Activated CD4-positive, alpha-beta T cell treated with anti-CD3 and anti-CD28 coated beads, Interleukin-2, amount 50 U/mL, for 48 hours (primary cell): ENCODE measurements at regions not wholly inside any gene's neighbourhood (a gene's known extent, or its start where the extent isn't known, plus 50 kb on each side); places are given as distances from the start of the nearest gene placed in this dataset.

ENCODE experiments used
- DNase-seq, 2 experiments: peaks; one replicate each; pipeline ENCODE4 v3.0.0-alpha.2; 2020

- DNase-seq = no peak
These were observed 471.9 kb downstream of the MIAT start for GRCh38 chr22:27129266-27129665.

GRCh38 chr22:27130906-27131305 lies 473.5 kb downstream of the MIAT start:
- DNase-seq = no peak

- no peak for DNase-seq
These were observed 474.0 kb downstream of the MIAT start for GRCh38 chr22:27131346-27131745.

- DNase-seq = no peak
These were observed 475.0 kb downstream of the MIAT start for GRCh38 chr22:27132400-27132799.

GRCh38 chr22:27133019-27133431 lies 475.6 kb downstream of the MIAT start:
- DNase-seq = no peak

GRCh38 chr22:27133681-27134314 lies 476.4 kb downstream of the MIAT start:
- DNase-seq = no peak

- peak; percentile 6 to 16 for DNase-seq
These were observed 476.9 kb downstream of the MIAT start for GRCh38 chr22:27134315-27134701.

GRCh38 chr22:27135031-27135981 lies 477.9 kb downstream of the MIAT start:
- no peak for DNase-seq

GRCh38 chr22:27136596-27136995 lies 479.2 kb downstream of the MIAT start:
- no peak for DNase-seq

- DNase-seq = no peak
These were observed 480.5 kb downstream of the MIAT start for GRCh38 chr22:27137871-27138337.

GRCh38 chr22:27138471-27138870 lies 481.1 kb downstream of the MIAT start:
- no peak for DNase-seq

- no peak for DNase-seq
These were observed 482.6 kb downstream of the MIAT start for GRCh38 chr22:27139935-27140511.

- DNase-seq = no peak
These were observed 484.9 kb downstream of the MIAT start for GRCh38 chr22:27142286-27142685.

- DNase-seq = no peak
These were observed 486.9 kb downstream of the MIAT start for GRCh38 chr22:27144321-27144720.

- DNase-seq = no peak
These were observed 489.7 kb downstream of the MIAT start for GRCh38 chr22:27146866-27147633.

- no peak for DNase-seq
These were observed 490.7 kb downstream of the MIAT start for GRCh38 chr22:27148055-27148454.

GRCh38 chr22:27148886-27149470 lies 491.6 kb downstream of the MIAT start:
- DNase-seq = no peak

GRCh38 chr22:27149921-27150543 lies 492.6 kb downstream of the MIAT start:
- no peak for DNase-seq

- no peak for DNase-seq
These were observed 493.2 kb downstream of the MIAT start for GRCh38 chr22:27150544-27150941.

- DNase-seq = no peak
These were observed 494.0 kb downstream of the MIAT start for GRCh38 chr22:27151407-27151806.

- DNase-seq = no peak
These were observed 494.6 kb downstream of the MIAT start for GRCh38 chr22:27152033-27152432.

- DNase-seq = no peak
These were observed 495.5 kb downstream of the MIAT start for GRCh38 chr22:27152883-27153282.
